ENCODE measurements at regions not wholly inside any gene's neighbourhood (a gene's known extent, or its start where the extent isn't known, plus 50 kb on each side); places are given as distances from the start of the nearest gene placed in this dataset.

DNA sequence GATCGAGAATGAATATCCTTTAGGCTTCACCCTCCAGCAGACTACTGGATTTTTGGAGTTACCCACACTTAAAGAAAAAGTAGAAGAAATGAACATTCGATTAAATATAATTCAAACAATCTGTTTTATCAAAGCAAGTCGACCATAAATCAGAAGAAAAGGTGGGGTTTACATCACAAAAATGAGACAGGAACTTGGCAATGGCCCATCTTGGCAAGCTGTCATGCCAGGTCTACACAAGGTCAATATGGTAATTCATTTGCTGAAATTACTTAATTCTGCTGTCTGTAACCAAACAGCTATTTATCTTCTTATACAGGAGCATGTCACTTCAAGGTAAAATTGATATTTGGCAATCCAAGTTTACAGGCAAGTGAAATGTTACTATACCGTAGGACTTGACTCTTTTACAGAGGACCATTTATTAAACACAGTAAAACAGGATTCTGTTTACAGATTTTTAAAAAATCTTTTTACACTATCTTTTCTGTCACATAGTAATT is 640.6 kb upstream of the NRP1 start:
- intact Hi-C loops (cut with micrococcal nuclease), result no loop called here
- Histone ChIP-seq H3K4me3 (no peak overlapping the region), H3K4me1 (no peaks in the 10 kb centered on the region), H3K27ac (replicated peaks) (no peak overlapping the region), H3K36me3 (no peaks in the 10 kb centered on the region), H3K9me3 (replicated peaks) (no peaks in the 10 kb centered on the region), H3K27me3 (ENCODE audit: low read depth) (no peaks in the 10 kb centered on the region)
- DNase-seq, result no peak
- TF ChIP-seq, protein P1, sequence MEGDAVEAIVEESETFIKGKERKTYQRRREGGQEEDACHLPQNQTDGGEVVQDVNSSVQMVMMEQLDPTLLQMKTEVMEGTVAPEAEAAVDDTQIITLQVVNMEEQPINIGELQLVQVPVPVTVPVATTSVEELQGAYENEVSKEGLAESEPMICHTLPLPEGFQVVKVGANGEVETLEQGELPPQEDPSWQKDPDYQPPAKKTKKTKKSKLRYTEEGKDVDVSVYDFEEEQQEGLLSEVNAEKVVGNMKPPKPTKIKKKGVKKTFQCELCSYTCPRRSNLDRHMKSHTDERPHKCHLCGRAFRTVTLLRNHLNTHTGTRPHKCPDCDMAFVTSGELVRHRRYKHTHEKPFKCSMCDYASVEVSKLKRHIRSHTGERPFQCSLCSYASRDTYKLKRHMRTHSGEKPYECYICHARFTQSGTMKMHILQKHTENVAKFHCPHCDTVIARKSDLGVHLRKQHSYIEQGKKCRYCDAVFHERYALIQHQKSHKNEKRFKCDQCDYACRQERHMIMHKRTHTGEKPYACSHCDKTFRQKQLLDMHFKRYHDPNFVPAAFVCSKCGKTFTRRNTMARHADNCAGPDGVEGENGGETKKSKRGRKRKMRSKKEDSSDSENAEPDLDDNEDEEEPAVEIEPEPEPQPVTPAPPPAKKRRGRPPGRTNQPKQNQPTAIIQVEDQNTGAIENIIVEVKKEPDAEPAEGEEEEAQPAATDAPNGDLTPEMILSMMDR (IDR thresholded peaks at IDR 0.05; ENCODE audit: borderline replicate concordance), result no peak

DNA sequence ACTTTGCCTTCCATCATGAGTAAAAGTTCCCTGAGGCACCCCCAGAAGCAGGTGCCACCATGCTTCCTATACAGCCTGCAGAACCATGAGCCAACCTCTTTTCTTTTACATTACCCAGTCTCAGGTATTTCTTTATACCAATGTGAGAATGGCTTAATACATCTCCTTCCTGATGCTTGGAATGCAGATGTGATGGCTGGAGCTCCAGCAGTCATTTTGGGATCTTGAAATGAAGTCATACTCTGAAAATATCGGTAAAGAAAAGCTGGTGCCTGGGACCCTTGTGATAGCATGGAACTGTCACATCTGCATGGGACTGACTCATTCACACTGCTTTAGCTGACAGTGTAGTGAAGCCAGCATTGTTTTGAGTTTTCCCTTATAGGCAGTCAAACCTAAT is 634.5 kb upstream of the NRP1 start:
- Histone ChIP-seq H3K27me3 (ENCODE audit: low read depth) (no peaks in the 10 kb centered on the region), H3K4me3 (no peak overlapping the region), H3K27ac (replicated peaks) (no peak overlapping the region), H3K4me1 (no peaks in the 10 kb centered on the region), H3K9me3 (replicated peaks) (peaks cover 6% of the 10 kb centered on the region), H3K36me3 (no peaks in the 10 kb centered on the region)
- DNase-seq, result no peak
- intact Hi-C loops (cut with micrococcal nuclease), result no loop called here
- TF ChIP-seq, protein P1 (IDR thresholded peaks at IDR 0.05; ENCODE audit: borderline replicate concordance), result no peak

DNA sequence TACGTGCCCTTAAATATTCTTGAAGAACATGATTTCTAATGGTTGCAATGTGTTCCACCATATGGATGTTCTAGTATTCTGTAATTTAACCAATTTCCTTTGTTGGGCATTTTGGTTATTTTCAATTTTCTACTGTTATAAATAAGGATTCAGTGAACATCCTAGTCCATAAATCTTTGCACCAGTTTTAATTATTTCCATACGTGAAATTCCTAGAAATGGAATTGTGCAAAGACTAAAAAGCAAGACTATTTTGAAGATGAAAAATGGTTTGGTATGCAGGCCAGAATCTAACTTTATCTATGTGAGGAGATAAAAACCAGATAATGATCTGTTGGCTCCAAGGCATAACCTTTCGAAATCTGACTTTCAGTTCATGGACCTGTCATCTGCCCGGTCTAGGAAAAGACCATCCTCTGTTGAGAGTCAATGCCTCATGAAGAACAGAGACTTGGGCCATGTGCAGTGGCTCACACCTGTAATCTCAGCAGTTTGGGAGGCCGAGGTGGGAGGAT is 633.2 kb upstream of the NRP1 start:
- H3K4me3 ChIP-seq, result no peak overlapping the region
- TF ChIP-seq, protein P1 (IDR thresholded peaks at IDR 0.05; ENCODE audit: borderline replicate concordance), result no peak
- intact Hi-C loops (cut with micrococcal nuclease), result no loop called here
- H3K27me3 ChIP-seq (ENCODE audit: low read depth), result no peaks in the 10 kb centered on the region
- no peak overlapping the region for H3K27ac ChIP-seq (replicated peaks)
- no peak for DNase-seq
- peaks cover 6% of the 10 kb centered on the region for H3K9me3 ChIP-seq (replicated peaks)
- no peaks in the 10 kb centered on the region for H3K4me1 ChIP-seq
- no peaks in the 10 kb centered on the region for H3K36me3 ChIP-seq

DNA sequence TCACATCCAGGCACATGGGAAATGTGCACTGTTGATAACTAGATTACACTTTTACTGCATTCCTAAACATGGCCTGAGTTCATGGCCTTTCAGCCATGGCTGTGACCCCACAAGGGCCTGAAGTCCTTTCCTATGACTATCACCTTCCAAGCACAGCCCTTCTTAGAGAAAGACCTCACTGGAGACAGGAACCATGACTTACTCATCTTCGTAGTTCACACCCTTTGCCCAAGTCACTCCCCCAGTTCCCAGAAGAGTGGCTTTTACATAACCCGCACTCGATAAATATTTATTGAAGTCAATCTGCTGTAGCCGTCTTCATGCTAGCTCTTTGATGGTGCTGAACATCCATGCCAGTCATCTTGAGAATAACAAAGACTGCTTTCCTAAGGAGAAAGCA is 632.5 kb upstream of the NRP1 start:
- no peak overlapping the region for H3K4me3 ChIP-seq
- DNase-seq, result no peak
- H3K36me3 ChIP-seq, result no peaks in the 10 kb centered on the region
- no peaks in the 10 kb centered on the region for H3K4me1 ChIP-seq
- no peaks in the 10 kb centered on the region for H3K27me3 ChIP-seq (ENCODE audit: low read depth)
- intact Hi-C loops (cut with micrococcal nuclease), result no loop called here
- TF ChIP-seq, protein P1 (IDR thresholded peaks at IDR 0.05; ENCODE audit: borderline replicate concordance), result no peak
- peaks cover 6% of the 10 kb centered on the region for H3K9me3 ChIP-seq (replicated peaks)
- H3K27ac ChIP-seq (replicated peaks), result no peak overlapping the region

DNA sequence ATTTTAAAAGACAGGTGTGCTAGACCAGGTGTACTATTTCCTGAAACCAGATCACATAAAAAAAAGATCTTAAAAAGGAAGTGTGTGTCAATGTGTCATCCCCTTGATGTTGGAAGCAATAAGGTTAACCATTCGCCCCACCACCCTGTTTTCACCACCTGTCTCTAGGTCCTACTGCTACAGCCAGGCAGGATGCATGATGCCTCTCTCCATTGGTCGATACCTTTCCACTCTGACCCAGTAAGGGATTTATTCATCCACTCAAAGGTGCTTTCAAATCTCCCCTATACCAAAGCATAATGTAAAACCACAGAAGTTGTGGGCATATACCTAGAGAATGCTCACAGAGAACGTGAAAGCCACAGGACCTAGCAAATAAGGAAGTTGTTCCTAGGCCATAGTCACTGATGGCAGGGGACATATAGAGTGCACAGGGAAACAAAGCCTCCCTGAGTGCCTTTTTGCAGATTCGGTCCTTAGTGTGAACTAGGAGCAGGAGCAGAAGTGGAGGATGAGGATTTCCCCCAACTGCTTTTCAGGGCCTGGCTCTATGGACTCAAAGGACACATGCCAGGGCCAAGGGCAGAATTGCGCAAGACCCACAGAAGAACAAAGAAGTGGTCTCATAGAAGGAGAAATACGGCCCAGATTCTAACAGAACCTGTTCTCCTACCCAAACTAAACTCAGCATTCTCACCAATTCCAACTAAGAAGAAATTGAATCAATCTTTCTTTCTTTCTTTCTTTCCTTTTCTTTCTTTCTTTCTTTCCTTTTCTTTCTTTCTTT is 631.5 kb upstream of the NRP1 start:
- no peaks in the 10 kb centered on the region for H3K27me3 ChIP-seq (ENCODE audit: low read depth)
- TF ChIP-seq, protein P1 (IDR thresholded peaks at IDR 0.05; ENCODE audit: borderline replicate concordance), result no peak
- H3K36me3 ChIP-seq, result no peaks in the 10 kb centered on the region
- H3K4me1 ChIP-seq, result no peaks in the 10 kb centered on the region
- H3K4me3 ChIP-seq, result no peak overlapping the region
- H3K9me3 ChIP-seq (replicated peaks), result peaks cover 6% of the 10 kb centered on the region
- no peak for DNase-seq
- intact Hi-C loops (cut with micrococcal nuclease), result no loop called here
- no peak overlapping the region for H3K27ac ChIP-seq (replicated peaks)

All from left ventricle myocardium inferior (tissue), 1 donor.